Neural progenitor cell (in vitro differentiated cells): ENCODE measurements at regions not wholly inside any gene's neighbourhood (a gene's known extent, or its start where the extent isn't known, plus 50 kb on each side); places are given as distances from the start of the nearest gene placed in this dataset.

Source experiments
- EZH2 ChIP-seq: fragments of 200-600 bp; sonication (generic); IDR thresholded peaks from 2 replicates; pipeline ENCODE4 v1.6.1; 2017; ENCODE audit warnings: antibody characterized with exemption, mild to moderate bottlenecking, moderate library complexity
- EZH2phosphoT487 ChIP-seq: fragments of 200-600 bp; sonication (generic); IDR thresholded peaks from 2 replicates; pipeline ENCODE4 v1.6.1; 2017; ENCODE audit warnings: antibody characterized with exemption
- TF ChIP-seq, protein P1 (sequence below): fragments of 200-600 bp; sonication (generic); IDR thresholded peaks from 2 replicates; pipeline ENCODE4 v1.5.1; 2017; ENCODE audit warnings: antibody characterized with exemption, mild to moderate bottlenecking

DNA sequence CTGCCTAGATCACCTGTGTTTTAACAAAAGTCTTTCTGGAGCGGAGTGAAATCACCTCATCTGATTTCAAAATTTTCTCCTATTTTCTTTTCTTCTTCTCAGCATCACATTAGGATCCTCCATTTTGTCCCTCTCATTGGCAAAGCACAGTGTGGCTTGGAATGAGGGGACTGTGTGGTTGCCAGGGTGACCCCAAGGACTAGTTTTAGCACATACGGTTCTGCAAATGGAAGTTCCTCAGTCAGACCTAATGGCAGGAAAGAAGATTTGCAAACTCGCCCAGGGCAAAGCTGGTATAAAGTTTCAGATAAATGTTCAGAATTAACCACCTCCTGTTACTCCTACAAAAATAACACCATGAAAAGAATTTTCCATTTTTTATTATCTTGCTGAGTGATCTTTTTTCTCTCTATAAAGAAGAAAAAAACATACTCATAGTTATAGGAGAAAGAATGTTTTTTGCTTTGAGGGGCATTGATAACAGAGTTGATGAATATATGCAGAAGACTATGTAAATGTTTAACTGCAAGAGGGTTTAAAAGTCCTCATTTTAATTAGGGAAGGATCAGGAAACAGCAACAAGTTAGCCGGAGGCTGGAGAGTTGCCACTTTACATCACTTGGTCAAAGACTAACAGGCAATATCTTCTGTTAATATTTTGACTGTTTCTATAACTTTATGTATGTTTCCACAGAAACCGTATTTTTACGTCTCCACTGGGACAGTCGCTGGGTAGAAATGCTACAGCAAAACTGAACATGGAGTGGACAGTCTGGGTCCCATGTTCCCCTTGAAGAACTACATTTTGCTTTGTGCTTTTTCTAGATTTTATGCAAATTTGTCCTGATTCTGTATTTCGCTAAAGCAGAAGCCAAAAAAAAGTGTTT is 257.8 kb downstream of the NR2F1-AS1 start:
- TF ChIP-seq EZH2phosphoT487 (no peak), EZH2 (no peak)
- TF ChIP-seq, protein P1, sequence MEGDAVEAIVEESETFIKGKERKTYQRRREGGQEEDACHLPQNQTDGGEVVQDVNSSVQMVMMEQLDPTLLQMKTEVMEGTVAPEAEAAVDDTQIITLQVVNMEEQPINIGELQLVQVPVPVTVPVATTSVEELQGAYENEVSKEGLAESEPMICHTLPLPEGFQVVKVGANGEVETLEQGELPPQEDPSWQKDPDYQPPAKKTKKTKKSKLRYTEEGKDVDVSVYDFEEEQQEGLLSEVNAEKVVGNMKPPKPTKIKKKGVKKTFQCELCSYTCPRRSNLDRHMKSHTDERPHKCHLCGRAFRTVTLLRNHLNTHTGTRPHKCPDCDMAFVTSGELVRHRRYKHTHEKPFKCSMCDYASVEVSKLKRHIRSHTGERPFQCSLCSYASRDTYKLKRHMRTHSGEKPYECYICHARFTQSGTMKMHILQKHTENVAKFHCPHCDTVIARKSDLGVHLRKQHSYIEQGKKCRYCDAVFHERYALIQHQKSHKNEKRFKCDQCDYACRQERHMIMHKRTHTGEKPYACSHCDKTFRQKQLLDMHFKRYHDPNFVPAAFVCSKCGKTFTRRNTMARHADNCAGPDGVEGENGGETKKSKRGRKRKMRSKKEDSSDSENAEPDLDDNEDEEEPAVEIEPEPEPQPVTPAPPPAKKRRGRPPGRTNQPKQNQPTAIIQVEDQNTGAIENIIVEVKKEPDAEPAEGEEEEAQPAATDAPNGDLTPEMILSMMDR, result no peak
